K562 (cell line): ENCODE measurements at regions not wholly inside any gene's neighbourhood (a gene's known extent, or its start where the extent isn't known, plus 50 kb on each side); places are given as distances from the start of the nearest gene placed in this dataset.
"Not testable (repeated sequence)": the region's sequence is repeated elsewhere in the genome, so short reads cannot be mapped to it uniquely, and the experiment has no call there.

Experiments used
- DACH1 ChIP-seq: fragments of 450-650 bp; IDR thresholded peaks from 2 replicates; pipeline ENCODE4 v1.6.1; 2018; ENCODE audit not compliant: partially characterized antibody
- MTA3 ChIP-seq: fragments of 450-650 bp; formaldehyde crosslinking; IDR thresholded peaks from 2 replicates; pipeline ENCODE4 v1.6.1; 2017; ENCODE audit warnings: mild to moderate bottlenecking, borderline replicate concordance
- PRMT5 ChIP-seq: sonication (generic); formaldehyde crosslinking; IDR thresholded peaks from 2 replicates; pipeline ENCODE4 v1.5.0; 2020; ENCODE audit warnings: missing genetic modification reagents
- TBP ChIP-seq: optimal IDR thresholded peaks from 2 replicates; pipeline ENCODE3; 2011; ENCODE audit warnings: low read depth, low read length, improper control_type of control experiment
- TF ChIP-seq, protein P1 (sequence below): fragments of 150-350 bp; conservative IDR thresholded peaks from 2 replicates; pipeline ENCODE4 v1.6.1; 2014; ENCODE audit warnings: low read length
- TF ChIP-seq, protein P2 (sequence below): sonication (generic); formaldehyde crosslinking; IDR thresholded peaks from 2 replicates; pipeline ENCODE4 v1.8.0; 2022; ENCODE audit warnings: mild to moderate bottlenecking, missing genetic modification reagents
- TF ChIP-seq, protein P3 (sequence below): fragments of 250-450 bp; sonication (Bioruptor Pico); IDR thresholded peaks from 2 replicates; pipeline ENCODE4 v1.4.0; 2020; ENCODE audit warnings: mild to moderate bottlenecking, moderate library complexity

DNA sequence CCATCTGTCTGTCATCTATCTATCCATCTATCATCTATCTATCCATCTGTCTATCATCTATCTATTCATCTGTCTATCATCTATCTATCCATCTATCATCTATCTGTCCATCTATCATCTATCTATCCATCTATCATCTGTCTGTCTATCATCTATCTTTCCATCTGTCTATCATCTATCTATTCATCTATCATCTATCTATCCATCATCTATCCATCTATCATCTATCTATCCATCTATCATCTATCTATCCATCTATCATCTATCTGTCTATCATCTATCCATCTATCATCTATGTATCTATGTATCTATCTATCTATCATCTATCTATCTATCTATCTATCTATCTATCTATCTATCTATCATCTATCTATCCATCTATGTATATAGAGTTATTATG is 671.6 kb downstream of the UTRN start:
- peak; percentile 86 for TF ChIP-seq DACH1
- not testable (repeated sequence) for TF ChIP-seq PRMT5 (CRISPR knock-in tag); TBP; MTA3
- TF ChIP-seq, protein P1, sequence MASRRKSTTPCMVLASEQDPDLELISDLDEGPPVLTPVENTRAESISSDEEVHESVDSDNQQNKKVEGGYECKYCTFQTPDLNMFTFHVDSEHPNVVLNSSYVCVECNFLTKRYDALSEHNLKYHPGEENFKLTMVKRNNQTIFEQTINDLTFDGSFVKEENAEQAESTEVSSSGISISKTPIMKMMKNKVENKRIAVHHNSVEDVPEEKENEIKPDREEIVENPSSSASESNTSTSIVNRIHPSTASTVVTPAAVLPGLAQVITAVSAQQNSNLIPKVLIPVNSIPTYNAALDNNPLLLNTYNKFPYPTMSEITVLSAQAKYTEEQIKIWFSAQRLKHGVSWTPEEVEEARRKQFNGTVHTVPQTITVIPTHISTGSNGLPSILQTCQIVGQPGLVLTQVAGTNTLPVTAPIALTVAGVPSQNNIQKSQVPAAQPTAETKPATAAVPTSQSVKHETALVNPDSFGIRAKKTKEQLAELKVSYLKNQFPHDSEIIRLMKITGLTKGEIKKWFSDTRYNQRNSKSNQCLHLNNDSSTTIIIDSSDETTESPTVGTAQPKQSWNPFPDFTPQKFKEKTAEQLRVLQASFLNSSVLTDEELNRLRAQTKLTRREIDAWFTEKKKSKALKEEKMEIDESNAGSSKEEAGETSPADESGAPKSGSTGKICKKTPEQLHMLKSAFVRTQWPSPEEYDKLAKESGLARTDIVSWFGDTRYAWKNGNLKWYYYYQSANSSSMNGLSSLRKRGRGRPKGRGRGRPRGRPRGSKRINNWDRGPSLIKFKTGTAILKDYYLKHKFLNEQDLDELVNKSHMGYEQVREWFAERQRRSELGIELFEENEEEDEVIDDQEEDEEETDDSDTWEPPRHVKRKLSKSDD = not testable (repeated sequence)
- TF ChIP-seq, protein P2, sequence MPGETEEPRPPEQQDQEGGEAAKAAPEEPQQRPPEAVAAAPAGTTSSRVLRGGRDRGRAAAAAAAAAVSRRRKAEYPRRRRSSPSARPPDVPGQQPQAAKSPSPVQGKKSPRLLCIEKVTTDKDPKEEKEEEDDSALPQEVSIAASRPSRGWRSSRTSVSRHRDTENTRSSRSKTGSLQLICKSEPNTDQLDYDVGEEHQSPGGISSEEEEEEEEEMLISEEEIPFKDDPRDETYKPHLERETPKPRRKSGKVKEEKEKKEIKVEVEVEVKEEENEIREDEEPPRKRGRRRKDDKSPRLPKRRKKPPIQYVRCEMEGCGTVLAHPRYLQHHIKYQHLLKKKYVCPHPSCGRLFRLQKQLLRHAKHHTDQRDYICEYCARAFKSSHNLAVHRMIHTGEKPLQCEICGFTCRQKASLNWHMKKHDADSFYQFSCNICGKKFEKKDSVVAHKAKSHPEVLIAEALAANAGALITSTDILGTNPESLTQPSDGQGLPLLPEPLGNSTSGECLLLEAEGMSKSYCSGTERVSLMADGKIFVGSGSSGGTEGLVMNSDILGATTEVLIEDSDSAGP (CRISPR knock-in tag) = not testable (repeated sequence)
- TF ChIP-seq, protein P3, sequence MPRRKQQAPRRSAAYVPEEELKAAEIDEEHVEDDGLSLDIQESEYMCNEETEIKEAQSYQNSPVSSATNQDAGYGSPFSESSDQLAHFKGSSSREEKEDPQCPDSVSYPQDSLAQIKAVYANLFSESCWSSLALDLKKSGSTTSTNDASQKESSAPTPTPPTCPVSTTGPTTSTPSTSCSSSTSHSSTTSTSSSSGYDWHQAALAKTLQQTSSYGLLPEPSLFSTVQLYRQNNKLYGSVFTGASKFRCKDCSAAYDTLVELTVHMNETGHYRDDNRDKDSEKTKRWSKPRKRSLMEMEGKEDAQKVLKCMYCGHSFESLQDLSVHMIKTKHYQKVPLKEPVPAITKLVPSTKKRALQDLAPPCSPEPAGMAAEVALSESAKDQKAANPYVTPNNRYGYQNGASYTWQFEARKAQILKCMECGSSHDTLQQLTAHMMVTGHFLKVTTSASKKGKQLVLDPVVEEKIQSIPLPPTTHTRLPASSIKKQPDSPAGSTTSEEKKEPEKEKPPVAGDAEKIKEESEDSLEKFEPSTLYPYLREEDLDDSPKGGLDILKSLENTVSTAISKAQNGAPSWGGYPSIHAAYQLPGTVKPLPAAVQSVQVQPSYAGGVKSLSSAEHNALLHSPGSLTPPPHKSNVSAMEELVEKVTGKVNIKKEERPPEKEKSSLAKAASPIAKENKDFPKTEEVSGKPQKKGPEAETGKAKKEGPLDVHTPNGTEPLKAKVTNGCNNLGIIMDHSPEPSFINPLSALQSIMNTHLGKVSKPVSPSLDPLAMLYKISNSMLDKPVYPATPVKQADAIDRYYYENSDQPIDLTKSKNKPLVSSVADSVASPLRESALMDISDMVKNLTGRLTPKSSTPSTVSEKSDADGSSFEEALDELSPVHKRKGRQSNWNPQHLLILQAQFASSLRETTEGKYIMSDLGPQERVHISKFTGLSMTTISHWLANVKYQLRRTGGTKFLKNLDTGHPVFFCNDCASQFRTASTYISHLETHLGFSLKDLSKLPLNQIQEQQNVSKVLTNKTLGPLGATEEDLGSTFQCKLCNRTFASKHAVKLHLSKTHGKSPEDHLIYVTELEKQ (CRISPR knock-in tag) = not testable (repeated sequence)
